Fibroblast of pulmonary artery (primary cell): ENCODE measurements at regions not wholly inside any gene's neighbourhood (a gene's known extent, or its start where the extent isn't known, plus 50 kb on each side); places are given as distances from the start of the nearest gene placed in this dataset.

Experiments used
- DNase-seq: peaks from one replicate; pipeline ENCODE4 v3.0.0-alpha.2; 2010; ENCODE audit warnings: low read depth
- H3K4me3 ChIP-seq: replicated peaks from 2 replicates; pipeline ENCODE4 v1.5.1; 2011; ENCODE audit warnings: low read depth, mild to moderate bottlenecking, control low read depth, low read length, moderate library complexity
- CTCF ChIP-seq: IDR thresholded peaks from 2 replicates; pipeline ENCODE4 v1.5.1; 2011; ENCODE audit warnings: mild to moderate bottlenecking, control low read depth, low read length, inconsistent platforms; ENCODE audit errors: missing control alignments

- TF ChIP-seq CTCF, result no peak
- no peak for DNase-seq
- no peak overlapping the region for H3K4me3 ChIP-seq
Measured at GRCh38 chr6:137981758-137982157, 114.7 kb downstream of the TNFAIP3 start.

GRCh38 chr6:137982418-137983189 lies 115.5 kb downstream of the TNFAIP3 start:
- DNase-seq, result no peak
- no peak for TF ChIP-seq CTCF
- H3K4me3 ChIP-seq, result no peak overlapping the region

DNA sequence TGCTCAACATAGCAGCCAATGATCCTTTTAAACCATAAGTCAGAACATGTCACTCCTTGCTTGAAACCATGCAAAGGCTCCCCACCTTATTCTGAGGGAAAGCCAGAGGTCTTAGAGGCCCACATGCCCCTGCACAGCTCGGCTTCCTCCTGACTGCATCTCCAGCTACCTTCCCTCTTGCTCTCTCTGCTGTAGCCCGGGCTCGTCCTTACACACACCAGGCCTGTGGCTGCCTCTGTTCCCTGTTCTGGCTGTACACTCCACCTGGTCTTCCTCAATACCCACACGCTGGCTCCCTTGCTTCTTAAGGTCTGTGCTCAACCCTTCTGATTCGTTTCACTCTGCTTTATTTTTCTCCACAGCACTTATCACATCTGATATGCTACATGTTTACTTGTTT lies 116.2 kb downstream of the TNFAIP3 start:
- no peak for DNase-seq
- no peak for TF ChIP-seq CTCF
- no peak overlapping the region for H3K4me3 ChIP-seq

DNA sequence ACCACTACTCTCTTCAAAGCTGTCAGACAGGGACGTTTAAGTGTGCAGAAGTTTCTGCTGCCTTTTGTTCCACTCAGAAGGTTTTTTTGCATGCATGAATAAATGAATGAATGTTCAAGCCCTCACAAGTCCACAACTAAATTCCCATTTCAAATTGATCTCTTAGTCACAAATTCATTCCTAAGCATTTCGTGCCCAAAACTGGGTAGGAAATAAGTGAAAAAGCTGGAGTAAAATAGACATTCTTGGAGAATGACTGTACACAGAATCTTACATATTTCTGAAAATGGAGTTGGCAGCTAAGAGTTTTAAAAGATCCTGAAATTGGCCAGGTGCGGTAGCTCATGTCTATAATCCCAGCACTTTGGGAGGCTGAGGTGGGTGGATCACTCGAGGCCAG lies 117.6 kb downstream of the PERP start:
- DNase-seq, result no peak
- TF ChIP-seq CTCF, result no peak
- no peak overlapping the region for H3K4me3 ChIP-seq

GRCh38 chr6:137995371-137995770 lies 111.8 kb downstream of the PERP start:
- H3K4me3 ChIP-seq, result no peak overlapping the region
- DNase-seq, result no peak
- no peak for TF ChIP-seq CTCF

- no peak for TF ChIP-seq CTCF
- no peak overlapping the region for H3K4me3 ChIP-seq
Measured at GRCh38 chr6:137998461-137999019, 108.7 kb downstream of the PERP start.

DNA sequence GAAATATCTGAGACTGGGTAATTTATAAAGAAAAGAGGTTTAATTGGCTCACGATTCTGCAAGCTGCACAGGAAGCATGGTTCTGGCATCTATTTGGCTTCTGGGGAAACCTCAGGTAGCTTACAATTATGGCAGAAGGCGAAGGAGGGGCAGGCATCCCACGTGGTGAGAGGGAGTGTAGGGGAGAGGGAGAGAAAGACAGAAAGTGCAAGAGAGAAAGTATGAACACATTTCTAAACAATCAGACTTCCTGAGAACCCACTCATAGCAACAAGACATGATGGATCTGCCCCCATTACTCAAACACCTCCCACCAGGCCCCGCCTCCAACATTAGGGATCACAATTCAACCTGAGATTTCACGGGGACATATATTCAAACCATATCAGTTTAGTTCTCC lies 107.4 kb downstream of the PERP start:
- TF ChIP-seq CTCF, result no peak
- DNase-seq, result no peak
- H3K4me3 ChIP-seq, result no peak overlapping the region

More at GRCh38 chr6:137998461-137999019, 108.7 kb downstream of the PERP start:
- no peak for DNase-seq
